HG02970 (cell line): ENCODE measurements at regions not wholly inside any gene's neighbourhood (a gene's known extent, or its start where the extent isn't known, plus 50 kb on each side); places are given as distances from the start of the nearest gene placed in this dataset.
"Not testable (repeated sequence)": the region's sequence is repeated elsewhere in the genome, so short reads cannot be mapped to it uniquely, and the experiment has no call there.

Experiments
- ATAC-seq: cut with Tn5 transposase; IDR thresholded peaks from one replicate; pipeline ENCODE4 v1.9.1; 2021; ENCODE audit warnings: mild to moderate bottlenecking, moderate library complexity, moderate number of reproducible peaks; ENCODE audit not compliant: unreplicated experiment, low FRiP score

DNA sequence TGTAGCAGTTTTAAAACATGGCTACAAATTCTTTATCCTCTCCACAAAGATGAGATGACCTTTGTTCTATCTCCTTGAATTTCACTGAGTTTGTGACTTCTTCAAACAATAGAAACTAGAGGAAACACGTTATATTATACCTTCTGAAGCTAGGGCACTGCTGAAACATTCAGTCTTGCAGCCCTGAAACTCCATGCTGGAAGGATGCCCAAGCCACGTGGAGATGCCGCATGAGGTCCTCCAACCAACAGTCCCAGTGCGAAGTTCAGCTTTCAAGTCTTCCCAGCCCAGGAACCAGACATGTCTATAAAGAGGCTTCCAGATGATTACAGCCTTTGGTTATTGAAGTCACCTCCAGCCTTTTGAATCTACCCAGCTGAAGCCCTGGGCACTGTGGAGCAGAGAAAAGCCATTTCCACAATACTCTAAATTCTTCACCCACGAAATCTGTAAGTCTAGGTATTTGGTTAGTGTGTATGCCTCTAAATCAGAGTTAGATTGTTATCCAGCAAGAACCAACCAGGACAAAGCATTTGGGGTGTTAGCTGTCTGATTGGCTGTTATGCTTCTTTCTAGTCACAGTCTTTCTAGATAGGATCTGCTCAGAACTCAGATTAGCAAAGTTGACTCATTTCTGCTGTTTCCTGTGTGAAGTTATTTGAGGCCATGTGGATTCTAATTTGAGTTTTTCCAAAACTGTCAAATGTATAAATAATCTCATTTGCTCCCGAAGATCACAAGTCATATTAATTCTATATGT is 186.5 kb upstream of the TMEM72 start:
- no peak for ATAC-seq

DNA sequence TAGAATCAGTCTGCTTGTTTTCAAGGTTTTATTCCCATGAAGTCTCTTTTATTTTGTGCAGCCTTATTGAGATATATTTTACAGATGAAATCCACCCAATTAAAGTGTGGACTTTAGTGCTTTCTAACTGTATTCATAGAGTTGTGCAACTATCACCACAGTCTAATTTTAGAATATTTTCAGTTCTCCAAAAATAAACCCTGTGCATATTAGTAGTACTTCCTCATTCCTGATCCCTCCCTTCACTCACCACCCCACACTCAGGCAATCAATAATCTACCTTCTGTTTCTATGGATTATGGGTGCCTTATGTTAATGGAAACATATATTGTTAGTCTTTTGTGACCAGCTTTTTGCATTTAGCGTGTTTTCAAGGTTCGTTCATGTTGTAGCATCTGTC is 185.7 kb upstream of the TMEM72 start:
- ATAC-seq: peak; percentile 75

DNA sequence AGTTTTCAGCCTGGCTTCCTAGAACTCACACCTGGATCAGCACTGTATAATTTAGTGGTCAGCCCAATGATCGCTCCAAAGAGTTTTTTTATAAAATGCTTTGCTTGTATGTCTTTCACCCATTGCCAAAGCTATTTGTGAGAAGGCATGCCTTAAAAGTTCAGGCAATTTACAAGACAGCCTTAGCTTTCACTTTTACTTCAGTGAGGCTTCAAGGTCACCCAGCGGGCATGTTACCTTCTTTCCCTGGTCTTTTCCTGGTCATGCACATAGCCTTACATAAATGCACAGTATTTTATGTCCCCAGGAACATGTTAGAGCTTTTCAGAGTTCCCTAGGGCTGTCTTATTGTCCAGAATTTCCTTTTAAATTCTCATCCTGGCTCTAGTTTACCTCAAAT is 179.9 kb upstream of the TMEM72 start:
- ATAC-seq: no peak

DNA sequence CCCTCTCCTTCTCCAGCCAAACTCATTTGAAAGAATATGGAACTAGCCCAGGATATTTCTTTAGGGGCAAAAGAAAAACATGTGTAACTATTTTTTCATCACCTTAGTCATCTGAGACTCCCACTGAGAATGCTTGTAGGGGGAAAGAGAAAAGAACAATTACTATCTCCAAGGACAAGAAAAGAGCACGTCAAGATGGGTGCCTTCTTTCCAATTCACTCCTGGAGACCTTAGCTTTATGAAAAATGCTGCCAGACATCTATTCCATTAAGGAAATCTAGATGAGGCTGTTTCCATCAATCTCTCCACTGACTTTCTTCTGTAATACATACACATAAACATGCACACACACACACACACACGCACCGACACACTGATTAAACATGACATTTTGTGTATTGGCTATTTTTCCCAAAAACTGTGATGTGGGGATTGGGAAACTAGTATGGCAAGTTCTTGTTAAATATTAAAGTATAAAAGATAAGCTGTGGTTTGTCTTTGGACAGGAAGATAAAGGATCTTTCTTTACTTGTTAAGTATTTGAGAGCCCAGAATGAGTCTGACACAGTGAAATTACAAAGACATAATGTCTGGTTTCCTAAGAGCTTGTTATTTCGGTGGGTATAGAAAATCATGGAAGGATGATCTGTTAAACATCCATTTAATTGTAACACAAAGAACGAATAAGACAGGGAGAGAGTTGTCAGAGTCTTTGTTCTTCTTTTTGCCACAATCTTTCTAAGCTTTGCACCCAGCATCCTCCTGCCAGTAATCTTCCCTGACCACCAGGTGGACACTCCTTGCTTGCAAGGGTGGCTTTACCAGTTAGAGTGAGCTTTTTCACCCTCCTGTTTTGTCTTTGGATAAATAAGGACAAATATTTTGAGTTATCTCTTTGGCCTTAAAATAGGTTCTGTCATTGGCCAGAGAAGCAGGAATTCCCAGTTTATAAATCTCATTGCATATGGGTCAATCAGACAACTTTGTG is 177.3 kb upstream of the TMEM72 start:
- ATAC-seq: no peak

DNA sequence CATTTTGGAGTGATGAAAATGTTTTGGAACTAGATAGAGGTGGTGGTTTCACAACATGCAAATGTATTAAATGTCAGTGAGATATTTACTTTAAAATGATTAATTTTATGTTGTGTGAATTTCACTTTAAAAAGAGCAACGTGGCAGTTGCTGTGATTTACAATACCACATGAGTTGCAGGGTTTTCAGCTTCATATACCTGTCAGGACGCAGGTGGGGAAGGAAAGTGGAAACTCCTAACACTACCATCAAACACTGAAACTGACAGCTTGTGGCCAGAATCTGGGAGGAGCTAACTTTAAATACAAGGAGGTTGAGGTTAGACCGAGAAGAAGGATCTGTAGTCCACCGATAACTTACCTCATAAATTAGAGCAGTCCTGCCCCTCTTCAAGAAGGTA is 168.9 kb upstream of the TMEM72 start:
- no peak for ATAC-seq

DNA sequence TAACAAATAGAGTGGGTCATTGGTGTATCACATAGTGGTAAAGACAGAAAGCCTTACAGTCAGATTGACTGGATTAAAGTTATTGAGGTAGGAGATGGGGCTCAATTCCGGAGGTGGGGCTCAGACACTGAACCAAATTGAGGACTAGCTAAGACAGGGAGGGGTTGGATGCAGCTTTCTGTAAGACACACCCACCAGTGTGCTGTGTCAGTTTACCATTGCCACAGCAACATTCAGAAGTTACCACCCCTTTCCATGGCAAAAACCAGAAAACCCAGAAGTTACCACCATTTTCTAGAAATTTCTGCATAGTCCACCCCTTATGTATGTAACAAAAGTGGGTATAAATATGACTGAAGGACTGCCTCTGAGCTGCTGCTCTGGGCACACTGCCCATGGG is 167.6 kb upstream of the TMEM72 start:
- ATAC-seq: no peak

DNA sequence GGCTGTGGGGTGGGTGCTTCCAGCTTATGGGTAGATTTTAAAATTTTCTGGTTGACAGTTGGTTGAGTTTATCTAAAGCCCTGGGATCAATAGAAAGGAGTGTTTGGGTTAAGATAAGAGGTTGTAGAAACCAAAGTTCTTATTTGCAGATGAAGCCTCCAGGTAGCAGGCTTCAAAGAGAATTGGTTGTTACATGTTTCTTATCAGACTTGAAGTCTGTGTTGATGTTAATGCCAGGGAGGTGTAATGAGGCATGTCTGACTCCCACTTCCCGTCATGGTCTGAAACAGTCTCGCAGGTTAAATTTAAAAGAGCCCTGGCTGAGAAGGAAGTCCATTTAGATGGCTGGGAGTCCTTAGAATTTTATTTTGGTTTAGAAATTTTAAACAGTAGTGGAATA is 165.2 kb upstream of the TMEM72 start:
- no peak for ATAC-seq

DNA sequence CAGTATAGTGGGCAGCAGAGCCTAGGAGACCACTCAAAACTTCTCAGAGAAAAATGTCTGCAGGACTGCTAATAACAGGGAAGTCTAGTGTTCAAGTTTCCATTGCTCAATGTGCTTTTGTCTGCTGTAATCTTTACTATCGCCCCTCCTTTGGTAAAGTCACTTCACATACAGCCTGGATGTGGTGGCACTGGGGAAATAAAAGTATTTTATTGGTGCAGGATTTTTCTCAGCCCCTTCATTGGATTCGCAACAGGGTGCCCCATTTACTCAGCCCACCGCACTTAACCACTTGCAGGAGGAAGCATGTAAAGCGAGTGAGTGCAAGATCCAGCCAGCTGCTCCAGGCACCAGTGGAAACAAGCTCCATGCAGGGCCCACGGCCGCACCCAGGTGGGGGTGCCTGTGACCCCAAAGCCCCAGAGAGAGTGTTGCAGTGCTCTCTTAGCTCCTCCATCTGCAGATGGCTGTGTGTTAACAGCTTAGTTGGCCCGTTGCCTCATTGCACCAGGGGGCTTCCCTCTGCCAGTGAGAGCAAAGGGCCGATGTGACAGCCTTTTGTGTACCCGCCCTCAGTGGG is 163.5 kb upstream of the TMEM72 start:
- no peak for ATAC-seq

DNA sequence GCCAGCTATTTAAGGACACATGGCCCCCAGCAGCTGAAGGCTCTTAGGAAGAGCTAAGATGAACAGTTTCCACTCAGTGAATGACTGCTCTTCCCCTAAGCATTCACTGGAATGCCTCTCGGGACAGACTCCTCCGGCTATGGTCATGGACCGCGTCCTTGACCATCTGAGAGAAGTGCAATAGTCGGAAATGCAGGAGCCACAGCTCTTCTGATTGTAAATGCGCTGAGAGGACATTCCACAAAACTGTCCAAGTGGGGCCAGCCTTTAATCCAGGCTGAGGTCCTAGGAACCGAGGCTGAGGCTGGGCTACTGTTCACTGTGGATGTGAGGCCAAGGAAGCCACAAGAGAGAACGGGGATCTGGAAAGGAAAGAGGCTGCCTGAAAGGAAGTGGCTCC is 162.0 kb upstream of the TMEM72 start:
- ATAC-seq: no peak

DNA sequence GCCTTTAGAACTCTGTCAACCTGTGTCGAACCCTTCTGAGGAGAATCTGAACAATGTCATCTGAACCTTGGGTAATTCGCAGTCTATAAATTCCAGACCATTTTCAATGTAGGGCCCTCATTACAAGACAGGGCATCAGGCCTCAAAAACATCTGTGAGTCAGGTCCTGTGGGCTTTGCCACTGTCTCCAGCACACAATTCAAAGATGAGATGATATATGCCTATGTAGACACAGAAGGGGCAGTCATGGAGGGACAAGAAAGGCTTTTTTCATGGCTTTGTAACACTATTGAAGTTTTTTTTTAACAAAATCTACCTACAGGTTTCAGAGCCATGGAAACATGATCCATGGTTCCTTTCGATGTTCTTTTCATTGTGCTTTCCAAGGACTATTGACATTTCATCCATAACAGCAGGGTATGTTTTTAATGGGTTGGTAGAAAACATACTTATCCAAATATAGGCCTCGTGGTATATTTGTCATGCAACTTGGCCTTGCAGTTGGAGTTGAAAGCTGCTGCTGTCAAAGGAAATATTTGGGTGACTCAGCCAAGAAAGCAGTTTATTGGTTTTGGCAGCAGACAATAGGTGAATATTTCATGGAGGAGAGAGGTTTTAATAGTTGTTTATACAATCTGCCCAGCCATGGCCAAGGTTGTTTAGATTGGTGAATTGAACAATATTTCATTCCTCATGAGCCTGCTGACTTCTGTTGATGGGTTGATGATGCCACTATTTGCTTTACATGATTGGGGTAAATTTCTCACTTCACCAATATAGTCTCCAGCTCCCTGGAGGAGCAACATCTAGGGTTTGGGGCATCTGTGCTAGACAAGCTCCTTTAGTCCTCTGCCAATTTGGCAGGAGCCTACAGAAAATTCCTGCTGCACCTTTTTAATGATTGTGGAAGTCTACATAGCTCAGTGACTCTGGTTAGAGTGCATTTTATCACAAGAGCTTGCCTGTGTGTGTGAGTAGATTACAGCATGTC is 158.4 kb upstream of the TMEM72 start:
- ATAC-seq: no peak

DNA sequence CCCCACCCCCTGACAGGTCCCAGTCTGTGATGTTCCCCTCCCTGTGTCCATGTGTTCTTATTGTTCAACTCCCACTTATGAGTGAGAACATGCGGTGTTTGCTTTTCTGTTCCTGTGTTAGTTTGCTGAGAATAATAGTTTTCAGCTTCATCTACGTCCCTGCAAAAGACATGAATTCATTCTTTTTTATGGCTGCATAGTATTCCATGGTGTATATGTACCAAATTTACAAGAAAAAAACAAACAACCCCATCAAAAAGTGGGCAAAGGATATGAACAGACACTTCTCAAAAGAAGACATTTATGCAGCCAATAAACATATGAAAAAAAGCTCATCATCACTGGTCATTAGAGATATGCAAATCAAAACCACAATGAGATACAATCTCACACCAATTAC is 156.8 kb upstream of the TMEM72 start:
- not testable (repeated sequence) for ATAC-seq

DNA sequence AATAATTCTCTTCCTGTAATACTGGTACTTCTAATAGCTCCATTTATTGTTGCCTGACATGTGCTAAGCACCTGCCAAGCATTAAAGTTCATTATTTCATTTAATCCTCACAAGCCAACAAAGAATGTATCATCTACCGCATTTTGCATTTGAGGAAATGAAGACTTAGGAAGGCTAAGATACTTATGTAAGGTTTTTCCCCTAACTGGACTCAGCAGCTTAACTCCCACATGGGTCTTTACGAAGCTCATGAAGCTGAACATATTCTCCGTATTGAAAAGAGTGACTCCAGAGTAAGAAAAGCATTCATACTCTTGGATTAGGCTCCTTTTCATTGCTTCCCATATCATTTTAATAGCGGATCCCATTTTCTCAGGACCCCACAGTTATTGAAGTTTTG is 155.7 kb upstream of the TMEM72 start:
- no peak for ATAC-seq

DNA sequence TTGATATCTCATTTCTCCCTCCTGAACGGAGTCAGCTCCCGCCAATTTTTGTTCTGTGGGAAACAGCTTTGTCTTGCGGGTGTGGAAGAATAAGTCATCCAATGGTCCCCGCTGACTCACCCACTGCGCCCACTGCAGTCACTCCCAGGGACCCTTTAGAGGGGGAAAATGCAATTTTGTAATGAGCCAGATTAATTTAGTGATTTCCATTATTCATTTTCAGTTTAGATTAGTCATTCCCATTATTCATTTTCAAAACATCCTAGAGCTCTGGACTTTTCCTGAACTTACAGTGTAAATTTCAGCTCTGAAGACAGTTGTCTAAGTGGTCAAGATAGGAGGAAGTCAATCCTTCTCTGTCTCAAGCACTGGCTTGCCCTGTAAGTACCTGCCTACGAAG is 154.9 kb upstream of the TMEM72 start:
- no peak for ATAC-seq

DNA sequence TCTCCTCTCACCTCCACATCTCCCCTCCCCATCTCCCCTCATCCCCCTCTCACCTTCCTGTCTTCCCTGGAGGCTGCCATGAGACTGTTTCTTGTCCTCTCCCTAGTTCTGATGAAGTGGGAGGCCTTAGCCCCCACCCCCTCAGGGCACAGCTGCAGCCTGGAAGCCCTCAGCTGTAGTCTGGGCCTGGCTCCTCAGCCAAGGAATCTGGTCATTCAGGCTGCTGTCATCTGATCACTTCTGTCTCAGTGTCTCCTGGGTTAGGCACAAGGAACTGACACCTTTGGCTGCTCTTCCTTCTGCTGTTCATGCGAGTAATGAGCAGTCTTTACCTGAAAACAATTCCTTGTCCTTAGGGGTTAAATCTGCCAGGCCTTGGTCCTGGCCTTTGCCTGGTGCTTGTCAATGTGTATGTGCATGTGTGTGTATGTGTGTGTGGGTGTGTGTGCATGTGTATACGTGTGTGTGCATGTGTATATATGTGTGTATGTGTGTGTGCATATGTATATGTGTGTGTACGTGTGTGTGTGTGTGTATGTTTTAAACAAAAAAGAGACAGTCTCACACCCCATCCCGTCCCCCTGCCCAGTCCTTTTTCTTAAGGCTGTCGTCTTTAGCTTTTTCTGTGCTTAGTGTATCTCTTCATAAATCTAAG is 153.5 kb upstream of the TMEM72 start:
- ATAC-seq: no peak

DNA sequence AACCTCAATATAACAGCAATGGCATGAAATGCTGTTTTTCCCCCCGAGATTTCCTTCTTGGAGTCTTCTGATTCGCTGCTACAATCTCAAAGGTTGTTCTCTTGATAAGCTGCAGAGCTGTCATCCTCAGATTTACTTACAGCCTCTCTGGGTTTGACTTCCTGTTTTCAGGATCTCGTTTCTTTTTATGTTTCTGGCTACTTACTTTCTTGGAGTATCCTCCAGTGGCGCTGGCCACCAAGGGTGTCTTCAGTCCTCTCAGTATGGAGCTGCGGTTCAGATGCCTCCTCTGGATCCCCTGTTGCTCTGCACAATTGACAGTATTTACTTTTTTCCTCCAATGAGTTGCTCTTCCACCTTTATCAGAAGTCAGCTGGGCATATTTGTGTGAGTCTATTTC is 152.0 kb upstream of the TMEM72 start:
- ATAC-seq: no peak

DNA sequence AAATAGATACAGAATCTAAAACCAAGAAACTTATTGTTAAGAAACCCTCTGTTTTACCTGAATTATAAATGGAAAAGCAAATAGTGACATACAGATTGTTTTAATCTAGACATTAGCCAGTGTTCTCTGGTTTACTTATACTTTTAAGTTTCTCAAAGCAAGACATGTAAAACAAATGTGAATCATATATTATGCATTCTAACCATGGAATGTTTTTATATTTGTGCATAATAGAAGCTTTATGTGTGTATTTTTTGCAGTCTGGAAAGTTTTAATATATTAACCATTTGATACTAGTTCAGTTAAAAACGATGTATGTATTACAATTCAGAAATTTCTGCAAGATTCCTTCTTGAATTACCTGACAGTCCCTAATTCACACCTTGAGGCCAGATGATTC is 150.6 kb upstream of the TMEM72 start:
- ATAC-seq: no peak

DNA sequence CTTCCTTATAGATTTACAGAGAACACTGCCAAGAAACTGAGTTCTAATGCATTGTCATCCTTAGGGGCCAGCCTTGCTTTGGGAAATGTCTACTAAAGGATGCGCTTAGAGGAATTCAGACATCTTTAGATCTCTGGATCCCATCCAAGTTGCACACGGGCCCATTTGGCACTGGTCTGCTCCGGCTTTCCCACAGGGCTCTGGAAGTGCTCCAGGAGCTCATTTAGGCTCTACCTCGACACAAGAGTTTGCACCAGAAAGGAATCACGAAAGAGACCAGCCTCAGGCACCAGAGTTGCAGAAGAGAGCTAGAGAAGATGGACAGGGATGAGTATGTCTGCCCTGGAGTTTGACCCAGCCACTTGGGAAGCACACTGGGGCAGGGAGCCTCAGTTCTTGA is 150.1 kb upstream of the TMEM72 start:
- ATAC-seq: no peak

DNA sequence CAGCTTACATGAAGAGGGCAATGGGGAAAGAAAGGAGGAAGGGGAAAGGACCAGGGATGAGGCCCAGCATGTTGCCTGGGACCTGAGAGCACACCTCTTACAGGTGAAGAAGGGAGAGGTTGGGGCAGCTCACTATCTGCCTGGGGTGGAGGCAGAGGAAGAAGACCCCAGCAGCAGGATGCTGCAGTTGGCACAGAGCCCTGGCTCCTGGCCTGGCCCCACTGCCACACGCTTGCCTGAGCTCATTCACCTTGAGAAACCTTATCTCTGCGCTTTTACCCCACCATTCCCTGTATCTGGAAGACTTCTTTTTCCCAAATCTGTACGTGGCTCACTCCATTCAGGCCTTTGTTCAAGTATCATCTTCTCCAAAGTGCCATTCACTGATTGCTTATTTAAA is 147.8 kb upstream of the TMEM72 start:
- ATAC-seq: no peak

DNA sequence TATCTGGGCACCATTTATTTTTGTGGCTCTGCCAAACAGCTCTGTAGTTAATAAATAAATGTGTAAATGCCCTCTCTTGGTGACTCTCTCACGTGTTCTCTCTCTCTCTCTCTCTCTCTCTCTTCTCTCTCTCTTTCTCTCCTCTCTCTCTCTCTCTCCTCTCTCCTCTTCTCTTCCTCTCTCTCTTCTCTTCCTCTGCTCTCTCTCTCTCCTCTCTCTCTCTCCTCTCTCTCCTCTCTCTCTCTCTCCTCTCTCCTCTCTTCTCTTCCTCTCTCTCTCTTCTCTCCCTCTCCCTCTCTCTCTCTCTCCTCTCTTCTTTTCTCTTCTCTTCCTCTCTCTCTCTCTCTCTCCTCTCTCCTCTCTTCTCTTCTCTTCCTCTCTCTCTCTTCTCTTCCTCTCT is 145.8 kb upstream of the TMEM72 start:
- no peak for ATAC-seq

DNA sequence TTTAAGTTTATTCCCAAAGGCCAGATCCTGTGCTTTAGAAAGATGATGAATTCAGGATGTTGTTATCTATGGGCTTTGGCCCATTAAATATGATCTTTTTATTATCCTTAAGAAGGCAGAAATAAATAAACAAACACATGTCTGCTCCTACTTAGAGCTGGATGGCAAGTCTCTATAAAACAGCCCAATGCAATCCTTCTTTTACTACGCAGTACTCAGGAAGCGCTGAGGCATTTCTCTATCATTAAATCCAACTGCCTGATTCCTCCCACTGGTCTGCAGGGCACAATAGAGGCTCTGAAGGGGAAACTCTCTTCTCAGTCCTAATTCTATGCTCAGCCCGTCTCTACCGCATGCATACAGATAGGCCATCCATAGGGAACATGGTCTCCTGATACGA is 144.5 kb upstream of the TMEM72 start:
- no peak for ATAC-seq
